HG03175 (cell line): ENCODE measurements at regions not wholly inside any gene's neighbourhood (a gene's known extent, or its start where the extent isn't known, plus 50 kb on each side); places are given as distances from the start of the nearest gene placed in this dataset.
"Not testable (repeated sequence)": the region's sequence is repeated elsewhere in the genome, so short reads cannot be mapped to it uniquely, and the experiment has no call there.

Experiments
- ATAC-seq: cut with Tn5 transposase; IDR thresholded peaks from one replicate; pipeline ENCODE4 v1.9.1; 2021; ENCODE audit warnings: mild to moderate bottlenecking, moderate library complexity; ENCODE audit not compliant: unreplicated experiment

GRCh38 chr1:185549906-185550305 lies 184.3 kb upstream of the HMCN1 start:
- ATAC-seq: no peak

GRCh38 chr1:185546029-185546428 lies 188.2 kb upstream of the HMCN1 start:
- ATAC-seq: no peak

GRCh38 chr1:185541871-185542301 lies 192.3 kb upstream of the HMCN1 start:
- ATAC-seq: no peak

DNA sequence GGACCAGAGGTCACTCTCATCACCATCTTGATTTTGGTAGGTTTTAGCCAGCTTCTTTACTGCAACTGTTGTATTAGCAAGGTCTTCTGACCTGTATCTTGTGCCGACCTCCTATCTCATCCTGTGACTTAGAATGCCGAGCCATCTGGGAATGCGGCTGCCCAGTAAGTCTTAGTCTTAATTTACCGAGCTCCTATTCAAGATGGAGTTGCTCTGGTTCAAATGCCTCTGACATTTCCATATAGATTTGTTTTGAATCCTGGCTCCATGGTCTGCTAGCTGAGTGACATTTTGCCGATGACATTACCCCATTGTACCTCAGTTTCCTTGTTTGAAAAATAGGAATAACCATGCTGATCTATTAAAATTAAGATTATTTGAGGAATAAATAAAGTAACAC lies 193.9 kb upstream of the HMCN1 start:
- no peak for ATAC-seq

GRCh38 chr1:185539277-185539943 lies 194.8 kb upstream of the HMCN1 start:
- no peak for ATAC-seq

DNA sequence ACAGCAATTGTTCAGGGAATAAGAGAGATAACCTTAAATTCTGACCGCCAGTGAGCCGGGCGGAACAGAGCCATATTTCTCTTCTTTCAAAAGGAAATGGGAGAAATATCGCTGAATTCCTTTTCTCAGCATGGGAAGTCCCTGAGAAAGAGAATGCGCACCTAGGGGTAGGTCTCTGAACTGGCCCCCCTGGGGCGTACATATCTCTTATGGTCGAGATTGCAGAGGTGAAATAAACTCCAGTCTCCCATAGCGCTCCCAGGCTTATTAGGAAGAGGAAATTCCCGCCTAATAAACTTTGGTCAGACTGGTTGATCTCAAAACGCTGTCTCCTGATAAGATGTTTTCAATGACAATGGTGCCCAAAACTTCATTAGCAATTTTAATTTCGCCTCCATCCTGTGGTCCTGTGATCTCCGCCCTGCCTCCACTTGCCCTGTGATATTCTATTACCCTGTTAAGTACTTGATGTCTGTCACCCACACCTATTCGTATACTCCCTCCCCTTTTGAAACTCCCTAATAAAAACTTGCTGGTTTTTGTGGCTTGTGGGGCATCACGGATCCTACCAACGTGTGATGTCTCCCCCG lies 195.8 kb upstream of the HMCN1 start:
- ATAC-seq: not testable (repeated sequence)

DNA sequence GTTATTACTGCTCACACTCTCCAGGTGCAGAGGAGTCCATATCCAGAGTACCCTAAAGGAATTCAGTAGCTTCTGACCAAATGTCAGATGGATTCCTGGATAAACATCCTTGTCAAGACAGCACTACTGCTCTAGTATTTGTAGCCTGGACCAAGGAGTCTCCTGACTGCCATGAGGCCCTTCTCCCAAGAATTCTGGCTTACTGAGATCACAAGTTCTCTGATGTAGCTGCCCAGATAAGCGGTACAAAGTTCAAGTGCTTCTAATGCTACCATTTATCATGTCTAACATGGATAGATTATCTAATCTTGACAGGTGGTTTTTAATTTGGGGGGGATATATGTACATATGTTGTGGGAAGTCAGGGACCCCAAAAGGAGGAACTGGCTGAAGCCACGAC lies 196.6 kb upstream of the HMCN1 start:
- ATAC-seq: no peak

- ATAC-seq: no peak
Observed at GRCh38 chr1:185536165-185536920, 197.8 kb upstream of the HMCN1 start.

DNA sequence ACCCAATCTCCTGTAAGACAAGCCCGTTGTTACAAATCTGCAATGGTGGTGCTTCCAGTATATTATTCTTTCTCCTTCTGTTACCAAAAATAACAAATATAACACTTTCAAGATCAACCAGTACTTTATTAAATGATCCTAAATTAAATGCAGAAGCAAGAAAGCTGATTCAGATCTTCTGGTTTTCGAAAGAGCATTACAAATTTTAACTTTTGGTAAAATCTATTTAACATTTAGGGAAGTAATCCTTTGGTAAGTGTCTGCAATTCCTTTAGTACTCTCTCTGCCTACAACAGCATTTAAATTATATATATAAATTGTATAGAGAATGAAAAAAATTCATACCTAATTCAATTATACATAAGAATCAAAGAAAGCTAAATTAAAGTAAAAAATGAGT lies 198.6 kb upstream of the HMCN1 start:
- no peak for ATAC-seq

DNA sequence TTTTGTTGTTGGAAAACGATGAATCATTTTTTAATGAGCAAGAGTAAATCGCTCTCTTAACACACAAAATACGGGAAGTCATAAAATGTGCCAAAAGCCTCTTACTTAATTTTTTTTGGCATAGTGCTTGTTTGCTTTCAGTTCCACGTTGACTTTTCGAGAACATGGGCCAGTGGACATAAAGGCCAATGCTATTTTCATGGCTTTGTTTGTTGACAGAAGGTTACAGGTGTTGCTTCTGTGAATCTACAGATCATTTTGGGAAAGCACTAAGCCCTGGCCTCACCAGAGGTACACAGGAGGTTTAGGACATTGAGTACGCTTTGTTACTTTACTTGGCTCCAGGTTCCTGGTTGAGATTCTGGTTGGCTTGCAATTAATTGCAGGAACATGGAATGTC lies 199.4 kb upstream of the HMCN1 start:
- ATAC-seq: peak; percentile 42

DNA sequence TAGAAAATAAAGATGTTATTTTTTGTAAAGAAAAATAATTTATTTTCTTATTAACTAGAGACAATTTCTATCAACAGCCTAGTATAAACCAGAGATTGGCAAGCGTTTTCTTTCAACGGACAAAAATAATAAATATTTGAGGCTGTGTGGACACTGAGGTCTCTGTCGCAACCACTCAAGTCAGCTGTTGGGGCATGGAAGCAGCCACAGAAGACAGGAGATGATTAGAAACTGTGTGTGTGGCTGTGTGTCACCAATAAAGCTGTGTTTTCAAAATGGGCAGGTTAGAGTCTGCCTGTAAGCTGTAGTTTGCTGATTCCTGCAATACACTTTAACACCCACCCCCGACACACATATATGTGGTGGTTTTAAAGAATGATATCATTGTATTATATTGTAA lies 200.6 kb upstream of the HMCN1 start:
- no peak for ATAC-seq

DNA sequence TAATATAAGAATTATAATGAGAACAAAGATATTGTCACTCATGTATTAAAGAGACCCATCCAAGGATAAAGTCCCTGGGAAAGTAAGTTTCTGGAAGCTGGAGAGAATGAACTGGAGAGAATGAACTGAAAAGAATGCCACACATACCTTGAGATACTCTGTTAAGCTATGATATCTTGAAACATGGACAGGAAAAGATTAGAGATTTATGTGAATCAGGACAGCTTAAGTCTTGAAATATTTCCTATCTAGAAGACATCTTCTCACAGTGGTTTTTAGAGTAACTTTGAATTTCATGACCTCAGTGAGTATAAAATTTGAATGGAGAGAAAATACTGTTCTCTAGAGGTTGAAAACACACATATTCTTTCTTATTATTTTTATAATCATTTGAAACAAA lies 201.3 kb upstream of the HMCN1 start:
- no peak for ATAC-seq

DNA sequence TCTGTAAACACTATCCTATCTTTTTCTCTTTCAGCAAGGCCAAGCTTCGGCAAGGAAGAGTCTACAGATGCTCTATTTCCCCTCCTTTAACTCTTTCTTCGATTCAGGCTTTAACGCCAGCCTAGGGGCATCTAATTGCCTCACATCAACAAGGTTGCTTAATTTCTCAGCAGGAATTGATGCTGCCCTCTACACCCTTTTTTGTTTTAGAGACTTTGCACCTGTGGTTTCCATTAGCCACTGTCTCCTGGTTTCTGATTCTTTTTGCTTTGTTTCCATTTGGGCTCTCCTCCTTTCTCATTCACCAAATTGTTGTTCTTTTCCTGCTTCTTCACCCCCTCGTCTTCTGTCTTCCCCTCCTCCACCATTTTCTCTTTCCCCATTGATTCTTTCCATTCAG lies 202.4 kb upstream of the HMCN1 start:
- no peak for ATAC-seq

GRCh38 chr1:185530215-185530614 lies 204.0 kb upstream of the HMCN1 start:
- ATAC-seq: no peak

- no peak for ATAC-seq
Observed at GRCh38 chr1:185529673-185530072, 204.5 kb upstream of the HMCN1 start.

DNA sequence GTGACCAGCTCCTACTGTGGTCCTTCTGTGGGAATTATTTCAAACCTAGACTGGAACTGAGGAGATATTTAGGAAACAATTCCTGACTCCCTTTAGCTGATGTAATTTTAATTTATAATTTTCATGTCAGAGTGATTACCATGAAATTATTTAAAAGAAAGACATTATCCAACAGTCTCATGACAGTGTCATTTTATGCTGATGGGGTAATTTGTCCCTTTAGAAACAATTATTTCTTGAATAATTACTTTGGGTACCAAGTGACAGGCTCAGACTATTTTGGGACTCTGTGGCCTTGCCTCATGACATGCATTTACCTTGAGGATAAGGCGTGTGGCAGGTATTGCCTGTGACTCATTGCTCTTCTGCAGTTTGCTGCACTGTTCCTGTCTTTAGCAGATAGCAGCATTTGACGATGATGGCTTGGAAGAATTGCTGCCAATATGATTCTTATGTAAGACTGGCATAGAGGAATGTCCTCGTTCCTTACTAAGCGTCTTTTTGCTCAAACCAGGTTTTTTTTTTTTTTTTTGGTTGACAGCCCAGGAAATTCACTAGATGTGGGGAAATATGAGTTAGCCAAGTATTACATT lies 206.0 kb upstream of the HMCN1 start:
- ATAC-seq: no peak

DNA sequence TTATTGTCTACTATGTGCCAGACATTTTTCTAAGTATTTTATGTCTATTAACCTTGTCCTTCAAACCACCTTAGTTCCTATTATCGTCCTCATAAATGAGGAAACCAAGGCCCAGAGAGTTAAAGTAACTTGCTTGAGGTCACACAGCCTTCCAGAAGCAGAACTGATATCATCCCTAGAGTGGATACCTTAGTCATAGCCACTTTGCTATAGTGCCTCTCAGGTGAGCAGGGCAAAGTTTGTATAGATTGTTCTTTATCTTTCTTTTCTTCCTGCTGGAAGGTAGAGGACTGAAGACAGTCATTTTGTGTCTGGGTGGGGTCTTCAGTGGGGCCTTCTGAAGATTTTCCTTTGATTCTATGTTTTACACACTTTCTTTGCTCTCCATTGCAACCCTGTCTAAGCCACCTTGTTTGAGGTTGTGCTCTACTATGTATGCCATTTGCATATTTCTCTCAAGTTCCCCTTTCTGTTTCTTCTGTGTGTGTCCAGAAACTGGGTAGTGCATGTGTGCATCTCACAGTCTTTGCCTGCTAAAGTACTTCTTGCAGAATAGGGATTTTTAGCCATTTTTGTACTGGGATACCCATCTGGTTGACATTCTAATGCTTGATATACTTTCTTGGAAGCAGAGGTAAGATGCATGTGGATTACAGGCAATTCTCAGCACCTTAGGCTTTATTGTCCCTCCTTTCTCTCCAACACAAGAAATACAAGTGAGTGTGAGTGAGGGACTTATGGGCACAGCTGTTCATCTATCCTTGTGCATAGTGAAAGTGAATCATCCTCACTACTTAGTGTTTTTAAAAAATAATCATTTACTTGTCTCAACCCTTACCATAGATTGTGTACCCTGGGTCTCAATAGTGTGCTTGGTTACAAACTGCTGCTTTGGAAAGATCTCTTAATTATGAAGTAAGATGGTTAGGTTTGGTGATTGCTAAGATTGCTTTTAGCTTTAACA lies 207.6 kb upstream of the HMCN1 start:
- peak; percentile 99 for ATAC-seq

GRCh38 chr1:185520188-185520920 lies 203.3 kb upstream of the IVNS1ABP start:
- ATAC-seq: peak; percentile 93

DNA sequence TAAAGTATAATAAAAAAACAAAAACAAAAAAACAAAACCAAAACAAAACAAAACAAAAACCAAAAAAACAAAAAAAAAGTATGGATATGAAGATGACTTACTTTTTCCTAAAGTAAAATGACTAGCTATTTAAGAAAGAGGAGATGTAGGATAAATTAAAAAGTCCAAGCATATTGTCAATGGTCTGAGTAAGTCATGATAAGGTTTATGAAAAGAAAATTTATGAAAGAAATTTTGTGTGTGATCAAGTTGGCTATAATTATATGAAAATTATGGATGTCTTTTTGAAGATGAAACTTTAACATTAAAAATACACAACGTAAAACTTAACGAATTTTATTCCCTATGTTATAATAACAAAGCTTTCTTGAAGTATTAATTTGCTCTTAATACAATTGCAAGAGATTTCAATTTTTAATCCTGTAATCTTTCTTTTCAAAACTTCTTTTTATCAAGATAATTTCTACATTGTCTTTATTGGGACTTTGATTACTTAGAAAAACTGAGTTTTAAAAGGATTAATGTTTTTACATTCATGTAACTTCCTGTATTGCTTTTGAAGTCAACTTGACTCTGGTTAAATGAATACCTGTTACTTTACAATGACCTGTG lies 200.9 kb upstream of the IVNS1ABP start:
- ATAC-seq: no peak

DNA sequence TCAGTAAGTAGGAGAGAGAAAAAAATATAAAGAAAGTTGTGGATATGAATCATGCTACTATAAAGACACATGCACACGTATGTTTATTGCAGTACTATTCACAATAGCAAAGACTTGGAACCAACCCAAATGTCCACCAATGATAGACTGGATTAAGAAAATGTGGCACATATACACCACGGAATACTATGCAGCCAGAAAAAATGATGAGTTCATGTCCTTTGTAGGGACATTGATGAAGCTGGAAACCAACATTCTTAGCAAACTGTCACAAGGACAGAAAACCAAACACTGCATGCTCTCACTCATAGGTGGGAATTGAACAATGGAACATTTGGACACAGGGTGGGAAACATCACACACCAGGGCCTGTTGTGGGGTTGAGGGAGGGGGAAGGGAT lies 200.3 kb upstream of the IVNS1ABP start:
- not testable (repeated sequence) for ATAC-seq
